Fibroblast of lung (primary cell): ENCODE measurements at regions not wholly inside any gene's neighbourhood (a gene's known extent, or its start where the extent isn't known, plus 50 kb on each side); places are given as distances from the start of the nearest gene placed in this dataset.
"Not testable (repeated sequence)": the region's sequence is repeated elsewhere in the genome, so short reads cannot be mapped to it uniquely, and the experiment has no call there.

Experiments
- DNase-seq, 2 donors: peaks; one replicate each; pipeline versions ENCODE4 v3.0.0 to v3.0.0-alpha.2; 2010; ENCODE audit warnings: low read depth in 2 of 2
- H2AFZ ChIP-seq: 2 replicates; pipeline ENCODE4 v1.5.1; 2012; ENCODE audit warnings: low read length, control low read depth, inconsistent platforms
- H3K27ac ChIP-seq: 2 replicates; pipeline ENCODE4 v1.5.1; 2011; ENCODE audit warnings: low read length, control low read depth; ENCODE audit not compliant: insufficient read depth
- H3K27me3 ChIP-seq: 2 replicates; pipeline ENCODE4 v1.5.1; 2011; ENCODE audit warnings: mild to moderate bottlenecking, low read length; ENCODE audit not compliant: control insufficient read depth, insufficient read depth
- H3K36me3 ChIP-seq: 2 replicates; pipeline ENCODE4 v1.5.1; 2011; ENCODE audit warnings: low read length; ENCODE audit not compliant: control insufficient read depth, insufficient read depth
- H3K4me1 ChIP-seq: 2 replicates; pipeline ENCODE4 v1.5.1; 2011; ENCODE audit warnings: low read length; ENCODE audit not compliant: control insufficient read depth, insufficient read depth; ENCODE audit errors: extremely low read depth
- H3K4me2 ChIP-seq: 2 replicates; pipeline ENCODE4 v1.5.1; 2011; ENCODE audit warnings: low read length, control low read depth; ENCODE audit not compliant: insufficient read depth; ENCODE audit errors: extremely low read depth
- H3K4me3 ChIP-seq, 4 experiments: fragments of 200-600 bp in 1 of 4; sonication (generic) in 1 of 4; replicated peaks in 1 of 4; 2 replicates each; pipeline ENCODE4 v1.5.1; 2011 to 2016; ENCODE audit warnings: low read length in 4 of 4, low read depth in 3 of 4, mild to moderate bottlenecking in 3 of 4, control low read depth in 2 of 4, inconsistent platforms in 1 of 4, mixed read lengths in 1 of 4; ENCODE audit not compliant: insufficient read depth in 1 of 4; ENCODE audit errors: control extremely low read depth in 1 of 4
- H3K79me2 ChIP-seq: 2 replicates; pipeline ENCODE4 v1.5.1; 2012; ENCODE audit warnings: mild to moderate bottlenecking, low read length, inconsistent platforms; ENCODE audit not compliant: control insufficient read depth, insufficient read depth
- H3K9ac ChIP-seq: 2 replicates; pipeline ENCODE4 v1.5.1; 2011; ENCODE audit warnings: mild to moderate bottlenecking, low read length, control low read depth; ENCODE audit not compliant: insufficient read depth
- H3K9me3 ChIP-seq: 2 replicates; pipeline ENCODE4 v1.5.1; 2012; ENCODE audit warnings: low read depth, low read length; ENCODE audit not compliant: control insufficient read depth, insufficient read depth
- H4K20me1 ChIP-seq: 2 replicates; pipeline ENCODE4 v1.5.1; 2011; ENCODE audit warnings: low read length; ENCODE audit not compliant: control insufficient read depth, insufficient read depth; ENCODE audit errors: extremely low read depth
- EZH2 ChIP-seq: IDR thresholded peaks from 2 replicates; pipeline ENCODE4 v1.5.1; 2012; ENCODE audit warnings: low read length, control low read depth, mild to moderate bottlenecking; ENCODE audit errors: missing control alignments
- TF ChIP-seq, protein P1 (sequence below), 2 donors: IDR thresholded peaks in 1 of 2; conservative IDR thresholded peaks in 1 of 2; 1 replicate in 1 of 2; 2 replicates in 1 of 2; pipeline ENCODE4 v1.5.1; 2011 to 2012; ENCODE audit warnings: low read length in 2 of 2, control low read depth in 1 of 2, inconsistent platforms in 1 of 2, low read depth in 1 of 2, mild to moderate bottlenecking in 1 of 2

DNA sequence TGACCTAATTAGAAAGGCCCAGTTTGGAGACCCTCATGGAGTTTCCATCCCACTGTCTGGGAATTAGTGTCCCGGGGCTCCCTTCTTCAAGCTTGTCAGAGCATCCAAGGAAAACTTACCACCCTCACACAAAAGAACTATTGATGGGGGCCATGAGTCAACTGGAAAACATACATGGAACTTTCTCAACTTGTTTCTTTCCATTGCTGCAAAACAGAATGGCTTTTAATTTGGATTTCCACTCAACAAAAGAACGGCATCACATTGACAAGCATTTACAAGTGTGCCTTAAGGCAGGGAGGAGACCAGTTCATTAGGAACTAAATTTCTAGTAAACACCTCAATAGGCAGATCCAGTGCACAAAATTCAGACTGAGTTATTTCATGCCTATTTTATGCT lies 289.1 kb upstream of the PREP start:
- no peak overlapping the region for H2AFZ ChIP-seq
- H3K9ac ChIP-seq = no peak overlapping the region
- no peaks in the 10 kb centered on the region for H3K27me3 ChIP-seq
- no peaks in the 10 kb centered on the region for H3K79me2 ChIP-seq
- H4K20me1 ChIP-seq = no peaks in the 10 kb centered on the region
- no peak overlapping the region for H3K4me3 ChIP-seq
- H3K9me3 ChIP-seq = no peaks in the 10 kb centered on the region
- H3K4me2 ChIP-seq = no peak overlapping the region
- no peaks in the 10 kb centered on the region for H3K36me3 ChIP-seq
- no peak for DNase-seq
- no peak for TF ChIP-seq EZH2
- TF ChIP-seq, protein P1, sequence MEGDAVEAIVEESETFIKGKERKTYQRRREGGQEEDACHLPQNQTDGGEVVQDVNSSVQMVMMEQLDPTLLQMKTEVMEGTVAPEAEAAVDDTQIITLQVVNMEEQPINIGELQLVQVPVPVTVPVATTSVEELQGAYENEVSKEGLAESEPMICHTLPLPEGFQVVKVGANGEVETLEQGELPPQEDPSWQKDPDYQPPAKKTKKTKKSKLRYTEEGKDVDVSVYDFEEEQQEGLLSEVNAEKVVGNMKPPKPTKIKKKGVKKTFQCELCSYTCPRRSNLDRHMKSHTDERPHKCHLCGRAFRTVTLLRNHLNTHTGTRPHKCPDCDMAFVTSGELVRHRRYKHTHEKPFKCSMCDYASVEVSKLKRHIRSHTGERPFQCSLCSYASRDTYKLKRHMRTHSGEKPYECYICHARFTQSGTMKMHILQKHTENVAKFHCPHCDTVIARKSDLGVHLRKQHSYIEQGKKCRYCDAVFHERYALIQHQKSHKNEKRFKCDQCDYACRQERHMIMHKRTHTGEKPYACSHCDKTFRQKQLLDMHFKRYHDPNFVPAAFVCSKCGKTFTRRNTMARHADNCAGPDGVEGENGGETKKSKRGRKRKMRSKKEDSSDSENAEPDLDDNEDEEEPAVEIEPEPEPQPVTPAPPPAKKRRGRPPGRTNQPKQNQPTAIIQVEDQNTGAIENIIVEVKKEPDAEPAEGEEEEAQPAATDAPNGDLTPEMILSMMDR (conservative IDR thresholded peaks at IDR 0.05 in 1 of 2, IDR thresholded peaks at IDR 0.05 in 1 of 2; ENCODE audit: low read depth in 1 of 2, low read length in 2 of 2) = no peak
- no peaks in the 10 kb centered on the region for H3K4me1 ChIP-seq
- no peak overlapping the region for H3K27ac ChIP-seq

DNA sequence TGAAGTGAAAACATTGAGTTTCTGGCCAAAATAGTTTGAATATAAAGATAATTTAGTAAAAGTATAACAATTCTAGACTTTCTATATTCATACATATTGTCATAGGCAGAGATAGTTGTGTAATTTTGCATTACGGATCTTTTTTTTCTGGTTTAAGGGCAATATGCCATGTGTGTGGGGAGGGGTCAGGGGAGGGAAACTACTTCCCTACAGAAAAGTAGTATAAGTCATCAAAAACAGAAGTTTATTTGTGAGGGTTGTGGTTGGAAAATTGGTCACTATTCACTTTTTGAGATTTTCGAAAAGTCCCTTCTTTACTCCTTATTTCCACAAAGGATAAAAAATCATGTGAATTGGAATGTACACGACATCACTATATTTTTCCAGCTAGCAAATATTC lies 288.2 kb upstream of the PREP start:
- no peaks in the 10 kb centered on the region for H3K9me3 ChIP-seq
- no peak overlapping the region for H3K27ac ChIP-seq
- H3K4me2 ChIP-seq = no peak overlapping the region
- no peaks in the 10 kb centered on the region for H3K79me2 ChIP-seq
- no peaks in the 10 kb centered on the region for H3K36me3 ChIP-seq
- no peaks in the 10 kb centered on the region for H3K4me1 ChIP-seq
- no peak for DNase-seq
- TF ChIP-seq, protein P1 (conservative IDR thresholded peaks at IDR 0.05 in 1 of 2, IDR thresholded peaks at IDR 0.05 in 1 of 2; ENCODE audit: low read depth in 1 of 2, low read length in 2 of 2) = no peak
- TF ChIP-seq EZH2 = no peak
- no peaks in the 10 kb centered on the region for H3K27me3 ChIP-seq
- no peak overlapping the region for H3K4me3 ChIP-seq
- H3K9ac ChIP-seq = no peak overlapping the region
- H2AFZ ChIP-seq = no peak overlapping the region
- H4K20me1 ChIP-seq = no peaks in the 10 kb centered on the region

DNA sequence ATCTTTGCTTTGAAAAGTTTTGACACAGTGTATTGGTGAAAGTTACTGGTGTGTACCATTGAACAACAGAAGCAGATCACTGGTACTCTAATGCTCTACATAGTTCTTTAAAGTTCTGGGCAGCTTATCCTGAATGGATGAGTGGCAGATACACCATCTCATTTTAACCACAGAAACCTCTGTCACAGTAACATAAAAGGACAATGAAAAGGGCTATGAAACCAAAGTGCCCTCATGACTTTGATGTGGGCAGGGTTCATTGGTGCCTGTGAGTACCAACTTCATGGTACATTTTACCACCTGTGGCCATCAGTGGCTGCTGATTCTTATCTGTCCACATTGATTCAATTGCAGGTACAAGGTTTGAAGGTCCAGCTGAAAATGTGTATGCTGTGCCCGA lies 285.7 kb upstream of the PREP start:
- no peak overlapping the region for H3K4me3 ChIP-seq
- H3K9me3 ChIP-seq = no peaks in the 10 kb centered on the region
- H3K4me2 ChIP-seq = no peak overlapping the region
- H3K79me2 ChIP-seq = no peaks in the 10 kb centered on the region
- no peak overlapping the region for H3K27ac ChIP-seq
- no peaks in the 10 kb centered on the region for H3K27me3 ChIP-seq
- H3K9ac ChIP-seq = no peak overlapping the region
- no peaks in the 10 kb centered on the region for H3K4me1 ChIP-seq
- TF ChIP-seq EZH2 = no peak
- TF ChIP-seq, protein P1 (conservative IDR thresholded peaks at IDR 0.05 in 1 of 2, IDR thresholded peaks at IDR 0.05 in 1 of 2; ENCODE audit: low read depth in 1 of 2, low read length in 2 of 2) = no peak
- H3K36me3 ChIP-seq = no peaks in the 10 kb centered on the region
- no peak for DNase-seq
- no peaks in the 10 kb centered on the region for H4K20me1 ChIP-seq
- H2AFZ ChIP-seq = no peak overlapping the region

DNA sequence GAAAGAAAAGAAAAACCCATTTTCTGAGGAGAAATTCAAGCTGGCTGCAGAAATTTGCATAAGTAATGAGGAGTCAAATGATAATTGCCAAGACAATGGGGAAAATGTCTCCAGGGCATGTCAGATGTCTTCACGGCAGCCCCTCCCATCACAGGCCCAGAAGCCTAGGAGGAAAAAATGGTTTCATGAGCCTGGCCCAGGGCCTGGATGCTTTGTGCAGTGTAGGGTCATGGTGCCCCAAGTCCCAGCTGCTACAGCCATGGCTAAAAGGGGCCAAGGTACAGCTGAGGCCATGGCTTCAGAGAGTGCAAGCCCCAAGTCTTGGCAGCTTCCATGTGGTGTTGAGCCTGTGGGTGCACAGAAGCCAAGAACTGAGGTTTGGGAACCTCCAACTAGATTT lies 283.9 kb upstream of the PREP start:
- H3K36me3 ChIP-seq, H3K4me3 ChIP-seq, H3K4me2 ChIP-seq, DNase-seq, H3K27me3 ChIP-seq, H4K20me1 ChIP-seq, H3K79me2 ChIP-seq, H3K4me1 ChIP-seq, H3K9ac ChIP-seq, H2AFZ ChIP-seq, H3K9me3 ChIP-seq, H3K27ac ChIP-seq: not testable (repeated sequence)
